T-helper 9 cell (primary cell): ENCODE measurements at regions not wholly inside any gene's neighbourhood (a gene's known extent, or its start where the extent isn't known, plus 50 kb on each side); places are given as distances from the start of the nearest gene placed in this dataset.

Source experiments
- DNase-seq: peaks from one replicate; pipeline ENCODE4 v3.0.0-alpha.2; 2020

GRCh38 chr16:51085271-51085670, 65.8 kb downstream of the SALL1 start:
- DNase-seq, result no peak

- DNase-seq, result no peak
These were observed 66.8 kb downstream of the SALL1 start for GRCh38 chr16:51084074-51084928.

GRCh38 chr16:51072591-51072990, 78.5 kb downstream of the SALL1 start:
- no peak for DNase-seq

GRCh38 chr16:51071326-51071725, 79.7 kb downstream of the SALL1 start:
- DNase-seq, result no peak

DNA sequence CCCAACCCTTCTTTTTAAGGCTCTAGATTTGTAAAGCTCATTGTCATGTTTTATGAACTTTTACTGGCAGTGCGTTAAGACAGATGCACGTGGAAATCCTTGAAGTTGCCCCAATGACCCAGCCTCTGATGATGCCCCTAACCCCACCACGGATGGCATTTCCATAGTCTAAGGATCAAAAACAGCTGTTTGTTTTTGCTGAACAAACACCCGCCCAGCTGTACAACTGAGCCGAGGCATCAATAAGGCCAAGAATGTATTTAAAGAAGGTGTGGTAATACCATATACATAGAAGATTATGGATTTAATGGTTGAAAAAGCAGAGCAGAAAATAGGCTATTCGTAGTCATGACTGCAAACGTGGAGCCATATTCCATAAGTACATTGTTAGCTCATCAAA, 83.7 kb downstream of the SALL1 start:
- no peak for DNase-seq

DNA sequence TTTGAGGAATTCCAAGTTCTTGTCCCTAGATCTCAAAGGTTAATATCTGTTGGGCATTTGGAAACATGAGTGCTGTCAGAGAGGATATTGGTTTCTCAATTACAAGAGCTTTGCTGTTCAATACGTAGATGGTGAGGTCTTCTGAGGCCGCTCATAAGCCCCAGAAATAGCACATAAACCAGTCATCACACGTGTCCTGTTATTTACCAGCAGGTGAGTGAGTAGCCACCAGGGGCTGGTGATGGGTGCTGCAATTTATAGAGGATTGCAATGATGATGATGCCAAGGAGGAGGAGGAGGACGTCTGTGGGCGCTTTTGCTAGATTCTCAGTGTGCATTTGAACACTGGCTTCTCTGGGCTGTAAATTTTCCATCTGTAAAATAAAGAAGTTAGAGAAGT, 89.0 kb downstream of the SALL1 start:
- DNase-seq, result no peak

DNA sequence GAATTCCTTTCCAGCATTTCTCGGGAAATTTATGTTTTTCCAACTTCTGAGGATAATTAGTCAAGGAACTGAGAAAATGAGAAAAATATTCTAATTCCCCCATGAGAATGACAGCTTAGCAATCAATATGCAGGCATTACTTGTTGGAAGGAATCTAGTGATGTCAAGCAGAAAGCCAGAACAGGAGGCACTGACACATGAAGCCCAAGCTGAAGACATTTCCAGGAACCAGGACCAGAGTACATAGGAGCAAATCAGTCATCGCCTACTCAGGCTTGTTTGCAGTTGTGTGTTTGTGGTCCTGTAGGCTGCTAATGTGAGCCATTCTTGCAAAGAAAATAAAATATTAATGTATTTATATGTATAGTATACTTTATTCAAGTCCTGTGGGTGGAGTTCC, 89.7 kb downstream of the SALL1 start:
- DNase-seq, result no peak

GRCh38 chr16:51057969-51058337, 93.1 kb downstream of the SALL1 start:
- DNase-seq, result no peak

- DNase-seq, result no peak
These were observed 93.8 kb downstream of the SALL1 start for GRCh38 chr16:51057102-51057793.

DNA sequence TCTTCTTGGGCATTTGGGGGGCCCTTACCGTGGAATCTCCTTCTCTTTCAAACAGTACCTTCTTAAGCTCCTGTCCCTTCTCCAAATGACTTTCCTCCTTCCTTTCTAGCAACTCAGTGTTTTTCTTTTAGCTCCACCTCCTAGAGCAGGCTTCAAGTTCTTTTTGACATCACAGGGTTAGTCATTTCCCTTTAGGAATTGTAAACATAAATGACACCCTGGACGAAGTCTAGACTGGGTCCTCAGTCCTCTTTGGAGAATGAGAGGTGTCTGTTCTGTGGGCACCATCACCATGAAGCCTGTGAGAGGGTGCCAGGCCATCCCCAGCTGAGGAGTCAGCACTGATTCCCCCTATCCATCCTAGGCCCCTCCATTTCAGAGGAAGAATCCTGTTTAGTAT, 94.7 kb downstream of the SALL1 start:
- no peak for DNase-seq

- DNase-seq, result no peak
These were observed 95.6 kb downstream of the SALL1 start for GRCh38 chr16:51055434-51055833.

DNA sequence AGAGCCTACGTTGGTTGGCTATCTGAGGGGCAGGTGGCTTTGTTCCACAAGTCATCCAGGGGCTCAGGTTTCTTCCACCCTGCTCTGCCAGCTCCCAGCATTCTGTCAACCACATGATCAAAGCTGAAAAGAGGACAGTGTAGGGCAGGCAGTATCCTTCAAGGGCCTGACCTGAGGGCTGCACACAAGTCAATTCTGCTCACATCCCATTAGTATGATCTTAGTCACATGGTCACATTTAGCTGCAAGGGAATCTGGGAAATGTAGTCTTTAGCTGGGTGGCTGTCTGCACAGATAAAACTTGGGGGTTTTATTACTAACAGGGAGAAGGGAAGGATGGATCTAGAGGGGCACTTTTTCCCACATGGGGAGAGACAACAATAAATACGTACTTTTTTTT, 97.3 kb downstream of the SALL1 start:
- DNase-seq, result no peak

- DNase-seq, result no peak
These were observed 99.4 kb downstream of the SALL1 start for GRCh38 chr16:51051671-51052070.

GRCh38 chr16:51050377-51050706, 100.7 kb downstream of the SALL1 start:
- DNase-seq, result no peak

DNA sequence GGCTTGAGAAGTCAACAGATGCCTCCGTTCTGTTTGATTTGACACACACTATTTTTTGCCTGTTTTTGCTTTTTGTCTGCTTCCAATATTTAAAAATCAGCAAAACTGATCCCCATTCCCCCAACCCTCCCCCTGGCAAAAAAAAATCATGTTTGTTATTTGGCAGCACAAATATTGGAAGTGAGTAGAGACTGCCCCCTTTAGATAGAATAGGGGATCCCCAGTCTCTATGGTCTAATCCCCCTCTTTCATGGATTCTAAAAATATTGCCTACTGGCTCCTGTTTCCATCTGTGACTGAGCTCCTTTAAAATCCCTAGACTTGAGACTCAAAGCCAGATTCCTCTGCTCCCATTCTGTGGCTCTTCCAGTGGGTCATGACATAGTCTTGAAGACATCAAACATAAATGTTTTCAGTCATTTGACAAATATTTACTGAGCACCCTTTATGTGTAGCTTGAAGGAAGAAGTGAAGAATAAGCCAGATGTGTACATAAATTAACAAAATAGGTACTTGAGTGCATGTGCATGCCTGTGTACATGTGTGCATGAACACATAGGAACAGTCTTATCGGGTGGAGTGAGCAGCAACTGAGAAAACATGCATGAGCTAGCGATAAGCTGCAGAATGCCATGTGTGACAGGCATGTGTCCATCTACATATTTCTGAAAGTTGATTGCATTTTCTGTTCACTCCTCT, 101.2 kb downstream of the SALL1 start:
- no peak for DNase-seq

DNA sequence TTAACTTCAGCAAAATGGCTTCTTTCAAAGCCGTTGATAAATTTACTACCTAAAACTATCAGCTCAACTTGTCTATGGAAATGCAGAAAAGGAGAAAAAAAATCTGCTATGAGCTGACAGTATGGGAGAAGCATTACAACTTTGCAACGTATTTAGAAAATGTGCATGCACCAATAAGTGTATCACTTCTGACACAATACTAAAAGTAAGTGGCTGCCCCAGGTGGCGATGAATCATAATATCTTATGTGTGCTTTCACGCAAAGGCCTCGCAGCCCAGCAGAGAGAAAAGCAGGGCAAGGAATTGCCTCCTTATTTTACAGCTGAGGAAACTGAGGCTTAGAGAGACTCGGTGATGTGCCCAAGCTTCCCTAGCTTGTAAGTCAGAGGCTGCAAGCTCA, 101.8 kb downstream of the SALL1 start:
- DNase-seq, result no peak

DNA sequence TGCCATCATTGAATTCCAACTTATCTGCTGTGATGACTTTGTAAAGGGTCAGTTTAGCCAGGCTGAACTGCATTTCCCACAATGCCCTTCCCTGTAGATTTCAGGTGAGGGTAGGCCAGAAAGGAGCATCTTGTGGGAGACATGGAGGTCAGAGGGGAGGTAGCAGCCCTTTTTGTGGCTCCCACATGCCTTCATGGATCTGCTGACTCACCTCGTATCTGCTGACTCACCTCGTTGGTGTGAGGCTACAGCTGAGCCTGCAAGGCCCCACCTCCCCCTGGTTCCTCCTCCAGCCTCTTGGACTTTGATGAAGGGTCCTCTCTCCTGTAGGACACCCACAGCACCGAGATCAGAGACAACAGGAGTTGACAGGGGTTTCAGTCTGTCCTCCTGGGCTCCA, 102.5 kb downstream of the SALL1 start:
- no peak for DNase-seq

GRCh38 chr16:51045794-51046193, 105.3 kb downstream of the SALL1 start:
- no peak for DNase-seq

DNA sequence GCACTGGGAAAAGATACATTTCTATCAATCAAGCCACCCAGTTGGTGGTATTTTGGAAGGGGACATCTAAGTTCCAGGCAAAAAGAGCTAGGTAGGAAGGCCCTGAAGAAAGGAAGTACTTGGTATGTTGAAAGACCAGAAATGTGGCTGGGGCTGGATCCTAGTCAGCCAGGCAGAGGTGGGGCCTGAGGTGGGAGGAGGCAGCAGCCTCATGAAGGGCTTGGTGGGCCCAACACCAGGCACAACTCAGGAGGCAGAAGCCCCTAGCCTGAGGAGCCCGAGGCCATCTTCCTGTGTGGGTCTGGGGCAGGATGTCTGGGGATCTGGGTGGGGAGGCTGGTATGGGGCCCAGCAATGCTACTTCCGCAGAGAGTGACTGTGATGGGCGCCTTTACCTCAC, 105.9 kb downstream of the SALL1 start:
- no peak for DNase-seq

GRCh38 chr16:51041546-51041945, 109.5 kb downstream of the SALL1 start:
- DNase-seq, result no peak

DNA sequence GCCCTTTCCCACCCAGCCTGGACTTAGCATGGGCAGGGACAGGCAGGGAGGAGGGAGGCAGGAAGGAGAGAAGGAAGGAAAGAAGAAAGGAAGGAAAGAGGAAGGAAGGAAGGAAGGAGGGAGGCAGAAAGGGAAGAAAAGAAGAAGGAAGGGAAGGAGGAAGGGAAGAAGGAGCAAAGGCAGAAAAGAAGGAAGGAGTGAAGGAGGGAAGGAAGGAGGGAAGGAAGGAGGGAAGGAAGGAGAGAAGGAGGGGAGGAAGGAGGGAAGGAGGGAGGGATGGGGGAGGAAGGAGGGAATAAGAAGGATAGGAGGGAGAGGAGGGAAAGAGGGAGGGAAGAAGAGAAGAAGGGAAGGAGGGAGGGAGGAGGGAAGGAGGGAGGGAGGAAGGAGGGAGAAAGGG, 110.4 kb downstream of the SALL1 start:
- no peak for DNase-seq

DNA sequence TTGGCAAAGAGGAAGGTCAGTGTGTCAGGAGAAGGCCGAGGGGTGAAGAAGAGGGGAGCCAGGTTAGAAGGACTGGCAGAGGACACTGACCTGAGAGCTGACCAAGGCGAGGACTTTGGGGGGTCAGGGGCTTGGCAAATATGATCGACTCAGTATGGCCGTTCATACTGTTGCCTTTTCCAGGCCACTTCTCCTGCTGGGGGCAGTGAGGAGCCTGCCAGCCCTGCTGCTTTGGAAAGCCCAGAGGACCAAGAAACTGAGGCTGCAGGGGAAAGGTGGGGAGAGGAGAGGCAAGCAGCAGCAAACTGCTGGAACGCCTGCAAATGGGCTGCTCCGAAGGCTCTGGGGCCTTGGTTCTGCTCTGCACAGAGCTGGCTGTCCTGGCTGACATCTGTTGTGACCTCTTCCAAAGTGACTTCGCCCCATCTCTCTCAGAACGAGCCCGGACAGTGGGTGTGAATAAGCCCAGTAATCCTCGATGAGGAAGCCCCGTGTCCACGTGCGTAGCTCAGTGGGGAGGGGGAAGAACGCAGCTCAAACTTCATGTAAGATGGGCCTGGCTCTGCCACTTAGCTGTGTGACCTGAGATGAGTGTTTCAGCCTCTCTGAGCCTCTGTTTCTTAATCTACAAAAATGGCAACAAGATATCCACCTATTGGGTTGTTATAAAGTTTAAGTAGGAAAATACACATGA, 111.3 kb downstream of the SALL1 start:
- no peak for DNase-seq

DNA sequence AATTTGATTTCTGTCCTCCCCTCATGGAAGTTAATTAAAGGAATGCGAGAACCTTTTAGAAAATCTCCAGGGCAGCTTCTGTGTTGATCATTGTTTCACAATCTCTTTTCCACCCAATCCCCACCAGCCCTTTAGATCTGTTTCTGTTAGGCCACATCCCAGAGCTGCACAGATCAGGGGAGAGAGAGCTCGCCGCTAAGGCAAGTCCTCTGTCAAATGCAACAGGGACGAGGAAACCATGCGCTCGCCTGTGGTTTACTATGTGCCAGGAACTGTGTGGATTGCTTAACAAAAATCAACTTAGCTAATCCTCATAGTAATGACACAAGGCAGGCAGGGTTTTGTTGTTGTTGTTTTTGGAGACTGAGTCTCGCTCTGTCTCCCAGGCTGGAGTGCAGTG, 115.4 kb downstream of the SALL1 start:
- no peak for DNase-seq
